ENCODE measurements at regions not wholly inside any gene's neighbourhood (a gene's known extent, or its start where the extent isn't known, plus 50 kb on each side); places are given as distances from the start of the nearest gene placed in this dataset.

GRCh38 chr21:16608209-16608830 is 878.5 kb downstream of the USP25 start:
- peaks cover 4% of the 10 kb centered on the region for H3K9me3 Mint-ChIP-seq
- no peaks in the 10 kb centered on the region for H3K27me3 Mint-ChIP-seq
- TF ChIP-seq CTCF (conservative IDR thresholded peaks at IDR 0.05) = no peak
- DNase-seq (ENCODE audit: extremely low spot score, unreplicated experiment) = no peak
- H3K27ac Mint-ChIP-seq = no peak overlapping the region
- peaks cover 15% of the 10 kb centered on the region for H3K36me3 Mint-ChIP-seq
- no peak overlapping the region for H3K4me3 Mint-ChIP-seq
- H3K4me1 Mint-ChIP-seq (ENCODE audit: unreplicated experiment) = peaks cover 20% of the 10 kb centered on the region

GRCh38 chr21:16619281-16619680 is 889.5 kb downstream of the USP25 start:
- Mint-ChIP-seq H3K27me3 (no peaks in the 10 kb centered on the region), H3K4me1 (ENCODE audit: unreplicated experiment) (no peaks in the 10 kb centered on the region), H3K27ac (no peak overlapping the region), H3K36me3 (peaks cover 24% of the 10 kb centered on the region), H3K4me3 (no peak overlapping the region), H3K9me3 (peaks cover 8% of the 10 kb centered on the region)
- TF ChIP-seq CTCF (conservative IDR thresholded peaks at IDR 0.05) = no peak
- DNase-seq (ENCODE audit: extremely low spot score, unreplicated experiment) = no peak

GRCh38 chr21:16620786-16621320 is 891.1 kb downstream of the USP25 start:
- Mint-ChIP-seq H3K4me1 (ENCODE audit: unreplicated experiment) (peaks cover 4% of the 10 kb centered on the region), H3K27me3 (no peaks in the 10 kb centered on the region), H3K9me3 (peaks cover 8% of the 10 kb centered on the region), H3K4me3 (no peak overlapping the region), H3K27ac (no peak overlapping the region), H3K36me3 (peaks cover 24% of the 10 kb centered on the region)
- no peak for DNase-seq (ENCODE audit: extremely low spot score, unreplicated experiment)
- TF ChIP-seq CTCF (conservative IDR thresholded peaks at IDR 0.05) = no peak

- no peak for TF ChIP-seq CTCF (conservative IDR thresholded peaks at IDR 0.05)
- H3K4me3 Mint-ChIP-seq = no peak overlapping the region
- no peak overlapping the region for H3K27ac Mint-ChIP-seq
- no peaks in the 10 kb centered on the region for H3K27me3 Mint-ChIP-seq
- H3K9me3 Mint-ChIP-seq = peaks cover under 1% of the 10 kb centered on the region
- peaks cover 4% of the 10 kb centered on the region for H3K4me1 Mint-ChIP-seq (ENCODE audit: unreplicated experiment)
- DNase-seq (ENCODE audit: extremely low spot score, unreplicated experiment) = no peak
- H3K36me3 Mint-ChIP-seq = peaks cover 5% of the 10 kb centered on the region
Observed at GRCh38 chr21:16624479-16625118, 888.2 kb upstream of the CXADR start.

- no peaks in the 10 kb centered on the region for H3K9me3 Mint-ChIP-seq
- H3K27ac Mint-ChIP-seq = no peak overlapping the region
- no peaks in the 10 kb centered on the region for H3K27me3 Mint-ChIP-seq
- H3K36me3 Mint-ChIP-seq = peaks cover 7% of the 10 kb centered on the region
- no peak overlapping the region for H3K4me3 Mint-ChIP-seq
- no peak for DNase-seq (ENCODE audit: extremely low spot score, unreplicated experiment)
- peaks cover 4% of the 10 kb centered on the region for H3K4me1 Mint-ChIP-seq (ENCODE audit: unreplicated experiment)
- no peak for TF ChIP-seq CTCF (conservative IDR thresholded peaks at IDR 0.05)
Observed at GRCh38 chr21:16625491-16625890, 887.4 kb upstream of the CXADR start.

Data from type B pancreatic cell (in vitro differentiated cells).